ENCODE measurements at regions not wholly inside any gene's neighbourhood (a gene's known extent, or its start where the extent isn't known, plus 50 kb on each side); places are given as distances from the start of the nearest gene placed in this dataset.

DNA sequence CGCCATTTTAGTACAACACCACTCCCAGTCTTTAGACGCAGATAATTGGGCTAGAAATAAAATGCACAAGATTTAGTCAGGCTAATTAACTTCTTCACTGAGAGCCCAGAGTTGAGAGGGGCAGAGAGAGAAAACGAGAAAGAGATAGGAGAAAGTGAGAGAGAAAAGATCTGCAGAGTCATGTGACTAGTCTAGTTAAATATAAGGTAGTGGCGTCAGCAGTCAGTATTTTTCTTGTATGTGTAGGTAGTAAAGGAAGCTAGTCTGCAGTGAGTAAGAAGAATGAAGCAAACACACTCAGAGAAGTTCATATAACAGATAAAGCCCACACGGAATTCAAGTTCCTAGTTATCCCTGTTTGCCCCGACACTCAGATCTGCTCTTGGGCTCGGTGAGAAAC, 392.6 kb upstream of the ERCC4 start:
- TF ChIP-seq, protein P1, sequence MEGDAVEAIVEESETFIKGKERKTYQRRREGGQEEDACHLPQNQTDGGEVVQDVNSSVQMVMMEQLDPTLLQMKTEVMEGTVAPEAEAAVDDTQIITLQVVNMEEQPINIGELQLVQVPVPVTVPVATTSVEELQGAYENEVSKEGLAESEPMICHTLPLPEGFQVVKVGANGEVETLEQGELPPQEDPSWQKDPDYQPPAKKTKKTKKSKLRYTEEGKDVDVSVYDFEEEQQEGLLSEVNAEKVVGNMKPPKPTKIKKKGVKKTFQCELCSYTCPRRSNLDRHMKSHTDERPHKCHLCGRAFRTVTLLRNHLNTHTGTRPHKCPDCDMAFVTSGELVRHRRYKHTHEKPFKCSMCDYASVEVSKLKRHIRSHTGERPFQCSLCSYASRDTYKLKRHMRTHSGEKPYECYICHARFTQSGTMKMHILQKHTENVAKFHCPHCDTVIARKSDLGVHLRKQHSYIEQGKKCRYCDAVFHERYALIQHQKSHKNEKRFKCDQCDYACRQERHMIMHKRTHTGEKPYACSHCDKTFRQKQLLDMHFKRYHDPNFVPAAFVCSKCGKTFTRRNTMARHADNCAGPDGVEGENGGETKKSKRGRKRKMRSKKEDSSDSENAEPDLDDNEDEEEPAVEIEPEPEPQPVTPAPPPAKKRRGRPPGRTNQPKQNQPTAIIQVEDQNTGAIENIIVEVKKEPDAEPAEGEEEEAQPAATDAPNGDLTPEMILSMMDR (conservative IDR thresholded peaks at IDR 0.05; ENCODE audit: low read depth, low read length): no peak
- no peak for DNase-seq (ENCODE audit: low read depth)
- H3K4me3 ChIP-seq (ENCODE audit: low read depth, low read length): no peak overlapping the region

DNA sequence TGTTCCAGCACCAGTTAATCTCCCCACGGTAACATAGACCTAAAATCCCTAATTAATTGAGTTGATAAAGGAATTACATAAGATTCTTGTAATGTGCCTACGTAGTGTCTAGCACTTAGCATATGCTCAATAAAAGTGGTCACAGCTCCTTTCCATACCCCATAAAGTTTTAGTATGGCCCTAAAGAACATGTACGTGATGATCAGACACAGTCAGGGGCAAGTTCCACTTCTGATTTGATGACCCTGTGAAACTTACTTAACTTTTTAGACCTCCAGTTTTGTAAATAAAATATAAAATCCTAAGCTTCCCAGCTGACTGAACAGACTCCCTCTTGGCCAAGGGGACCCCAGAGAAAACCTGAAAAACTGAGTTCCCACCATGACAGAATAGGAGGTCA, 391.3 kb upstream of the ERCC4 start:
- H3K4me3 ChIP-seq (ENCODE audit: low read depth, low read length): no peak overlapping the region
- no peak for DNase-seq (ENCODE audit: low read depth)
- TF ChIP-seq, protein P1 (conservative IDR thresholded peaks at IDR 0.05; ENCODE audit: low read depth, low read length): no peak

DNA sequence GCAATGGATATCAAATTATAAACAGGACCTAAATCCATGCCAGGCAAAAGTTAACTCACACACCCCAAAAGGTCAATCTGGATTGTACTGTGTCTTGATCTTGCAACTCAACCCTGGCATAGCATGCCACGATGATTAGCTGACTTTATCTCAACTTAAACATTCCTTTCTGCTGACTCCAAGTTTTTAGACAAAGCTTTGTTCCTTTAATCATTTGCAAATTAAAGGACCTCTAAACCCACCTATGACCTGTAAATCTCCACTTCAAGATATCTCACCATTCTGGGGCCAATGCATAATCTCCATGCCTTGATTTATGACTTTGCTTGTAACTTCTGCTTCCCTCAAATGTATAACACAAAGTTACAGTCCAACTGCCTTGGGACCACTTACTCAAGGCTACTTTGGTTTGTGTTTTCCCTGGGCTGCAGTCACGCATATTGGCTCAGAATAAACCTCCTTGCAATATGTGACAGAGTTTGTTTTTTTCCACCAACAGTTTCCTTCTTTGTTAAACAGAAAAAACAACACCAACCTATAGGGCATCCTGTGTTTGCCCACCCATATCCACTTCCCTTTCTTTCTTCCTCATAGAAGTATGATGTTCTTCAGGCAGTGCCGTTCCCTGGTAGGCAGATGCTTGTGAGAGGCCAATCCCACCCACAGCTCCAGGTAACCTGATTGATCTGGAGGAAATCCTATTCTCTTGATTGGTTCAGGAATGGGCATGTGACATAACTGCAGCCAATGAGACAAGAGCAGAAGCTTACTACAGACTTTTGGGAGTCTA, 390.6 kb upstream of the ERCC4 start:
- TF ChIP-seq, protein P1 (conservative IDR thresholded peaks at IDR 0.05; ENCODE audit: low read depth, low read length): no peak
- H3K4me3 ChIP-seq (ENCODE audit: low read depth, low read length): no peak overlapping the region

GRCh38 chr16:13540771-13541170, 379.2 kb upstream of the ERCC4 start:
- TF ChIP-seq, protein P1 (conservative IDR thresholded peaks at IDR 0.05; ENCODE audit: low read depth, low read length): no peak
- no peak overlapping the region for H3K4me3 ChIP-seq (ENCODE audit: low read depth, low read length)
- no peak for DNase-seq (ENCODE audit: low read depth)

More for the DNA sequence above, 390.6 kb upstream of the ERCC4 start:
- no peak for DNase-seq (ENCODE audit: low read depth)

DNA sequence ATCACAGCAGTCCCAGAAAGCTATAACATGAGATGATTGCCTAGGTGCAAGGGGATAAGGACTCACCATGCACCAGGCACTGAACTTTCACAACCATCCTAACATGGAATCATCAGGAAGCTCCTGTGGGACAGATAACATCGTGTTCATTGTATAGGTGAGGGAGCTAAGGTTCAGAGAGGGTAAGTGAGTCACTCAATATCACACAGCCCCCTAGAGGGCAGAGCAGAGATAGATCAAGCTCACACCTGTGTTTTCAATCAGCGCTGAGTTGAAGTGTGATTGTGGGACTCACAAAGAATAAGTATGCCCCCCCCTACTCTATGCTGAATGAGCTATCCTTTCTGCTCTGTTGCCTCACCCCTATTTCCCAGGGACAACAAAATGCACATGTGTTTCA, 377.7 kb upstream of the ERCC4 start:
- TF ChIP-seq, protein P1 (conservative IDR thresholded peaks at IDR 0.05; ENCODE audit: low read depth, low read length): no peak
- no peak overlapping the region for H3K4me3 ChIP-seq (ENCODE audit: low read depth, low read length)
- DNase-seq (ENCODE audit: low read depth): no peak

DNA sequence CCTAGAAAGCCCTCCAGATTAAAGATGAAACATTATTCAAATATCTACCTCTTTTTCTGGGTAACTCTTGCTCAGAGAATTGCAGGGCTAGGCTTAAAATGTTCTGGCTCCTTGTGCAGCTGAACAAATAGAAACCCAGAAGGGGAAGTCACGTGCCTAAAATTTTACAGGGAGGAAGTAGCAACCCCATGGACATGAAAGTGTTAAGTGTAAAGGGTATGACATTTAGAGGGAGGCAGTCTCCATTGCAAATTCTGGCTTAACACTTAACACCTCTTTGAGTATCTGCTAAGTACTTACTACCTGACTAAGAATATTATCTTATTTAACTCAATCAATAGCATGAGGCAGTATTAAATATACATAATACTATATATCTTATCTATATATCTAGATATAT, 376.1 kb upstream of the ERCC4 start:
- no peak for DNase-seq (ENCODE audit: low read depth)
- TF ChIP-seq, protein P1 (conservative IDR thresholded peaks at IDR 0.05; ENCODE audit: low read depth, low read length): no peak
- H3K4me3 ChIP-seq (ENCODE audit: low read depth, low read length): no peak overlapping the region

DNA sequence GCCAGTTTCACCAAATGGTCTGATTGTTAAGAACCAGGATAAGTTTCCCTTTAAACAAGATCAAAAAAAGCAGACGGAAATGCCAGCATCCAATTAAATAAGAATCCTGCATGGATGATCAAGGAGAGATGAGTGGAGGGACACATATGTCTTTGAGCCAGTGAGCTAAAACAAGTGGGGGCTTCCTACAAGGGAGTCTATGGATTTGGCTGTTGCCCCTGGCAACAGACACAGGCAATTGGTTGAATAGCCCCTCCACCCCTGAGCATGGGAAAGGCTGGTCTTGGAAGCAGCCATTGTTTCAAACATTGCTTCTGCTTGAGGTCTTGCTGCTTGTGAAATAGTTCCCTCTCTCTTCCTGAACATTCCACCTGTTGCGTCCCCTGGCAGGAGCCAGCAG, 374.7 kb upstream of the ERCC4 start:
- no peak for DNase-seq (ENCODE audit: low read depth)
- no peak overlapping the region for H3K4me3 ChIP-seq (ENCODE audit: low read depth, low read length)
- TF ChIP-seq, protein P1 (conservative IDR thresholded peaks at IDR 0.05; ENCODE audit: low read depth, low read length): no peak

Data from choroid plexus epithelial cell (primary cell).